GM06990 (cell line): ENCODE measurements at regions not wholly inside any gene's neighbourhood (a gene's known extent, or its start where the extent isn't known, plus 50 kb on each side); places are given as distances from the start of the nearest gene placed in this dataset.

Experiments
- DNase-seq: peaks from one replicate; pipeline ENCODE4 v3.0.0-alpha.2; 2011; ENCODE audit not compliant: insufficient read length; ENCODE audit errors: extremely low read depth
- H3K27me3 ChIP-seq: replicated peaks from 2 replicates; pipeline ENCODE4 v1.6.0; 2011; ENCODE audit warnings: low read length; ENCODE audit not compliant: control insufficient read depth, insufficient read depth
- H3K36me3 ChIP-seq: 2 replicates; pipeline ENCODE4 v1.5.1; 2011; ENCODE audit warnings: low read length; ENCODE audit not compliant: control insufficient read depth, insufficient read depth
- H3K4me3 ChIP-seq: replicated peaks from 2 replicates; pipeline ENCODE4 v1.5.1; 2011; ENCODE audit warnings: low read depth, mild to moderate bottlenecking, control low read depth, low read length
- TF ChIP-seq, protein P1 (sequence below): IDR thresholded peaks from 2 replicates; pipeline ENCODE4 v1.5.1; 2011; ENCODE audit warnings: low read length, control low read depth, mild to moderate bottlenecking, inconsistent platforms; ENCODE audit not compliant: insufficient read depth, poor library complexity, severe bottlenecking

DNA sequence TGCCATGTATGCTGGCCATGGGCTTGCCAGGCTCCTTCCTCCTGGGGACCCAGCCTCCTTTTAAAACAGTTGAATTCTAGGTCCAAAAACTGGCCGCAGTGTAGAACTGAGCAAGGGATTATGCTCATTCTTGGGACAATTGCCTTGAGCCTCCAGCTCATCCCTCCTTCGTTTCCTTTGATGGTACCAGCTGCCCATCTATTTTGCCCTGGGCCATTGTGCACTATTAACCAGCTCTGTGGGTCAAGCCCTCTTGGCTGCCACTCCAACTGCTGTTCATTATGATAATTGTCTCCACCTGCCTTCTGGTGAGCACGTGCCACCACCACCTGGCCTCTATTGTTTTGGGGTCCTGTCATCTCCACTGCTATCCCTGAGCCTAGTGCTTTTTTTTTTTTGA, 75.8 kb upstream of the SYN2 start:
- DNase-seq: no peak
- H3K4me3 ChIP-seq: no peak overlapping the region
- H3K36me3 ChIP-seq: no peaks in the 10 kb centered on the region
- H3K27me3 ChIP-seq: no peaks in the 10 kb centered on the region; the same call in 1 of the 2 replicates
- TF ChIP-seq, protein P1, sequence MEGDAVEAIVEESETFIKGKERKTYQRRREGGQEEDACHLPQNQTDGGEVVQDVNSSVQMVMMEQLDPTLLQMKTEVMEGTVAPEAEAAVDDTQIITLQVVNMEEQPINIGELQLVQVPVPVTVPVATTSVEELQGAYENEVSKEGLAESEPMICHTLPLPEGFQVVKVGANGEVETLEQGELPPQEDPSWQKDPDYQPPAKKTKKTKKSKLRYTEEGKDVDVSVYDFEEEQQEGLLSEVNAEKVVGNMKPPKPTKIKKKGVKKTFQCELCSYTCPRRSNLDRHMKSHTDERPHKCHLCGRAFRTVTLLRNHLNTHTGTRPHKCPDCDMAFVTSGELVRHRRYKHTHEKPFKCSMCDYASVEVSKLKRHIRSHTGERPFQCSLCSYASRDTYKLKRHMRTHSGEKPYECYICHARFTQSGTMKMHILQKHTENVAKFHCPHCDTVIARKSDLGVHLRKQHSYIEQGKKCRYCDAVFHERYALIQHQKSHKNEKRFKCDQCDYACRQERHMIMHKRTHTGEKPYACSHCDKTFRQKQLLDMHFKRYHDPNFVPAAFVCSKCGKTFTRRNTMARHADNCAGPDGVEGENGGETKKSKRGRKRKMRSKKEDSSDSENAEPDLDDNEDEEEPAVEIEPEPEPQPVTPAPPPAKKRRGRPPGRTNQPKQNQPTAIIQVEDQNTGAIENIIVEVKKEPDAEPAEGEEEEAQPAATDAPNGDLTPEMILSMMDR: no peak

GRCh38 chr3:11929531-11929930, 74.7 kb upstream of the SYN2 start:
- no peak for DNase-seq
- Histone ChIP-seq H3K27me3 (no peaks in the 10 kb centered on the region; the same call in 1 of the 2 replicates), H3K36me3 (no peaks in the 10 kb centered on the region), H3K4me3 (no peak overlapping the region)
- TF ChIP-seq, protein P1: no peak

GRCh38 chr3:11930084-11930483, 74.1 kb upstream of the SYN2 start:
- Histone ChIP-seq H3K4me3 (no peak overlapping the region), H3K36me3 (no peaks in the 10 kb centered on the region), H3K27me3 (no peaks in the 10 kb centered on the region; the same call in 1 of the 2 replicates)
- no peak for DNase-seq
- TF ChIP-seq, protein P1: no peak

DNA sequence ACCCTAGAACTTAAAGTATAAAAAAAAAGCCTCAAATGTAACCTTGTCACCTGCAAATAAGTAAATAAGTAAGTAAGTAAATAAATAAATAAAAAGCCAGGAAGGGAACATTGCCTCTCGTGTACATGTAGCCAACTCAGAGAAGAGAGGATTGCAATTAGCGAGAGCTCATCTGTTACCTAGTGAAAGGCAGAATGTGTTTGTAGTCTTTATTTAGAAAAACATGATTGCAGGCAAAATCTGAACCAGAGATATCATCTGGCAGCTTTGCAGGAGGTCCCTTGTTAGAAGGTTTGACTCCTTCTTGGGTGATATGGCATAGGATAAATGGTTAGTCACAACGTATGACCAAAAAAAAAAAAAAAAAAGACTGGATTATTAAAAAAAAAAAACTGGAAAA, 71.6 kb upstream of the SYN2 start:
- no peak overlapping the region for H3K4me3 ChIP-seq
- TF ChIP-seq, protein P1: no peak
- no peaks in the 10 kb centered on the region for H3K36me3 ChIP-seq
- no peak for DNase-seq
- H3K27me3 ChIP-seq: no peaks in the 10 kb centered on the region

DNA sequence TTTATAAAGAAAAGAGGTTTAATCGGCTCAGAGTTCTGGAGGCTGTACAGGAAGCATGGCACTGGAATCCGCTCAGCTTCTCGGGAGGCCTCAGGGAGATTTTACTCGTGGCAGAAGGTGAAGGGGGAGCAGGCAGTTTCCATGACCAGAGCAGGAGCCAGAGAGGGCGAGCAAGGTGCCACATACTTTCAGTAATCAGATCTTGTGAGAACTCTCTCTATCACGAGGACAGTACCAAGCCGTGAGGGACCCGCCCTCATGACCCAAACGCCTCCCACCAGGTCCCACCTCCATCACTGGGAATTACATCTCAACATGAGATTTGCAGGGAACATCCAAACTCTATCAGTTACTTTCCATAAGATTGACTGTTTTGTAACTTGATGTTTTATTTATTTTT, 70.7 kb upstream of the SYN2 start:
- H3K27me3 ChIP-seq: no peaks in the 10 kb centered on the region
- no peak for DNase-seq
- TF ChIP-seq, protein P1: no peak

GRCh38 chr3:11944052-11944673, 60.0 kb upstream of the SYN2 start:
- Histone ChIP-seq H3K4me3 (no peak overlapping the region), H3K36me3 (no peaks in the 10 kb centered on the region), H3K27me3 (no peaks in the 10 kb centered on the region)
- TF ChIP-seq, protein P1: peak; percentile 30
- DNase-seq: no peak

More for the DNA sequence above, 70.7 kb upstream of the SYN2 start:
- Histone ChIP-seq H3K4me3 (no peak overlapping the region), H3K36me3 (no peaks in the 10 kb centered on the region)
